ENCODE measurements at regions not wholly inside any gene's neighbourhood (a gene's known extent, or its start where the extent isn't known, plus 50 kb on each side); places are given as distances from the start of the nearest gene placed in this dataset.

GRCh38 chr5:33229216-33229615, 211.5 kb upstream of the TARS1 start:
- no peaks in the 10 kb centered on the region for H3K36me3 ChIP-seq (ENCODE audit: low read depth, missing control alignments)
- H3K4me3 ChIP-seq: no peak overlapping the region
- H3K27me3 ChIP-seq: no peaks in the 10 kb centered on the region
- no peaks in the 10 kb centered on the region for H3K9me3 ChIP-seq
- DNase-seq: no peak
- no peak overlapping the region for H3K27ac ChIP-seq
- H3K4me1 ChIP-seq: no peaks in the 10 kb centered on the region
- no peak for TF ChIP-seq POLR2A (IDR thresholded peaks at IDR 0.05)
- TF ChIP-seq CTCF (IDR thresholded peaks at IDR 0.05): no peak
- intact Hi-C loops (cut with DNase I; ENCODE audit: low total_unique reads): no loop called here
- 59 to 79% methylated on average over 9 of the region's 9 CpGs for WGBS, 2 donors

GRCh38 chr5:33230467-33231078, 210.2 kb upstream of the TARS1 start:
- Histone ChIP-seq H3K4me3 (no peak overlapping the region), H3K4me1 (no peaks in the 10 kb centered on the region), H3K9me3 (no peaks in the 10 kb centered on the region), H3K36me3 (ENCODE audit: low read depth, missing control alignments) (no peaks in the 10 kb centered on the region), H3K27me3 (no peaks in the 10 kb centered on the region), H3K27ac (no peak overlapping the region)
- intact Hi-C loops (cut with DNase I; ENCODE audit: low total_unique reads): no loop called here
- 78 to 84% methylated on average over 13 of the region's 13 CpGs for WGBS, 2 donors
- no peak for DNase-seq
- TF ChIP-seq POLR2A (IDR thresholded peaks at IDR 0.05): no peak

- no peaks in the 10 kb centered on the region for H3K27me3 ChIP-seq
- intact Hi-C loops (cut with DNase I; ENCODE audit: low total_unique reads): no loop called here
- no peaks in the 10 kb centered on the region for H3K4me1 ChIP-seq
- H3K36me3 ChIP-seq (ENCODE audit: low read depth, missing control alignments): no peaks in the 10 kb centered on the region
- WGBS, 2 donors: 81% methylated on average over 1 of the region's 1 CpG
- no peak overlapping the region for H3K27ac ChIP-seq
- H3K9me3 ChIP-seq: no peaks in the 10 kb centered on the region
- H3K4me3 ChIP-seq: no peak overlapping the region
- no peak for DNase-seq
- no peak for TF ChIP-seq CTCF (IDR thresholded peaks at IDR 0.05)
- TF ChIP-seq POLR2A (IDR thresholded peaks at IDR 0.05): no peak
These were observed 209.5 kb upstream of the TARS1 start for GRCh38 chr5:33231214-33231710.

GRCh38 chr5:33231935-33232334, 208.8 kb upstream of the TARS1 start:
- Histone ChIP-seq H3K9me3 (no peaks in the 10 kb centered on the region), H3K36me3 (ENCODE audit: low read depth, missing control alignments) (no peaks in the 10 kb centered on the region), H3K27me3 (no peaks in the 10 kb centered on the region), H3K27ac (no peak overlapping the region), H3K4me3 (no peak overlapping the region), H3K4me1 (no peaks in the 10 kb centered on the region)
- TF ChIP-seq CTCF (IDR thresholded peaks at IDR 0.05) (no peak), POLR2A (IDR thresholded peaks at IDR 0.05) (no peak)
- intact Hi-C loops (cut with DNase I; ENCODE audit: low total_unique reads): no loop called here
- DNase-seq: no peak
- WGBS, 2 donors: 78 to 84% methylated on average over 4 of the region's 4 CpGs

GRCh38 chr5:33232731-33233505, 207.8 kb upstream of the TARS1 start:
- DNase-seq: no peak
- Histone ChIP-seq H3K4me1 (no peaks in the 10 kb centered on the region), H3K4me3 (no peak overlapping the region), H3K27me3 (no peaks in the 10 kb centered on the region), H3K36me3 (ENCODE audit: low read depth, missing control alignments) (no peaks in the 10 kb centered on the region), H3K27ac (no peak overlapping the region), H3K9me3 (no peaks in the 10 kb centered on the region)
- intact Hi-C loops (cut with DNase I; ENCODE audit: low total_unique reads): no loop called here
- 57 to 78% methylated on average over 3 of the region's 3 CpGs for WGBS, 2 donors
- no peak for TF ChIP-seq CTCF (IDR thresholded peaks at IDR 0.05)
- no peak for TF ChIP-seq POLR2A (IDR thresholded peaks at IDR 0.05)
